Endodermal cell (in vitro differentiated cells): ENCODE measurements at regions not wholly inside any gene's neighbourhood (a gene's known extent, or its start where the extent isn't known, plus 50 kb on each side); places are given as distances from the start of the nearest gene placed in this dataset.
A peak's percentile ranks its signal among the peaks of the same experiment; 100 is the strongest.

Source experiments
- DNase-seq: peaks from one replicate; pipeline ENCODE4 v3.0.0-alpha.2; 2017
- H3K27ac ChIP-seq: 2 replicates; pipeline ENCODE4 v1.5.1; 2013; ENCODE audit warnings: mild to moderate bottlenecking, low read depth, low read length, moderate library complexity
- H3K27me3 ChIP-seq: 2 replicates; pipeline ENCODE4 v1.6.1; 2013; ENCODE audit warnings: mild to moderate bottlenecking, low read length, moderate library complexity; ENCODE audit not compliant: insufficient read depth, control insufficient read depth, poor library complexity, severe bottlenecking
- H3K36me3 ChIP-seq: 2 replicates; pipeline ENCODE4 v1.7.0; 2013; ENCODE audit warnings: mild to moderate bottlenecking, low read length, moderate library complexity; ENCODE audit not compliant: control insufficient read depth, insufficient read depth
- H3K4me1 ChIP-seq: one replicate; pipeline ENCODE4 v1.7.0; 2013; ENCODE audit warnings: low read length; ENCODE audit not compliant: control insufficient read depth, insufficient read depth
- H3K4me3 ChIP-seq: 2 replicates; pipeline ENCODE4 v1.5.1; 2013; ENCODE audit warnings: mild to moderate bottlenecking, low read length, moderate library complexity
- H3K9ac ChIP-seq: 2 replicates; pipeline ENCODE4 v1.6.1; 2013; ENCODE audit warnings: mild to moderate bottlenecking, low read length, moderate library complexity; ENCODE audit not compliant: poor library complexity, severe bottlenecking; ENCODE audit errors: extremely low read depth
- H3K9me3 ChIP-seq: 2 replicates; pipeline ENCODE4 v1.6.1; 2013; ENCODE audit warnings: mild to moderate bottlenecking, low read length, moderate library complexity; ENCODE audit not compliant: control insufficient read depth
- H3K27ac Mint-ChIP-seq: 2 replicates; pipeline ENCODE4 v1.8.0; 2020; ENCODE audit warnings: mixed read lengths
- H3K27me3 Mint-ChIP-seq: 2 replicates; pipeline ENCODE4 v1.8.0; 2021; ENCODE audit warnings: mild to moderate bottlenecking, mixed read lengths; ENCODE audit not compliant: insufficient read depth
- H3K36me3 Mint-ChIP-seq: 2 replicates; pipeline ENCODE4 v1.8.0; 2020; ENCODE audit warnings: low read depth, mixed read lengths
- H3K4me1 Mint-ChIP-seq: 2 replicates; pipeline ENCODE4 v1.8.0; 2020; ENCODE audit warnings: mixed read lengths
- H3K4me3 Mint-ChIP-seq: 2 replicates; pipeline ENCODE4 v1.8.0; 2020; ENCODE audit warnings: mild to moderate bottlenecking, moderate library complexity, mixed read lengths
- H3K9me3 Mint-ChIP-seq: 2 replicates; pipeline ENCODE4 v1.8.0; 2020; ENCODE audit warnings: mild to moderate bottlenecking, mixed read lengths
- WGBS, 2 experiments: methylation state at CpG; one replicate each; pipeline versions ENCODE4 v1.1.5 to v1.1.7; 2013; ENCODE audit warnings: missing lambda C conversion rate in 2 of 2, mixed read lengths in 1 of 2; ENCODE audit not compliant: insufficient coverage in 1 of 2, insufficient read length in 1 of 2; 5-methylcytosine and 5-hydroxymethylcytosine counted together
- TF ChIP-seq, protein P1 (sequence below): fragments of 200-600 bp; sonication (generic); conservative IDR thresholded peaks from 2 replicates; pipeline ENCODE4 v1.5.0; 2021; ENCODE audit warnings: antibody characterized with exemption, mild to moderate bottlenecking

GRCh38 chr13:36493046-36493445, 60.8 kb downstream of the CCNA1 start:
- no peaks in the 10 kb centered on the region for H3K27me3 ChIP-seq
- TF ChIP-seq, protein P1, sequence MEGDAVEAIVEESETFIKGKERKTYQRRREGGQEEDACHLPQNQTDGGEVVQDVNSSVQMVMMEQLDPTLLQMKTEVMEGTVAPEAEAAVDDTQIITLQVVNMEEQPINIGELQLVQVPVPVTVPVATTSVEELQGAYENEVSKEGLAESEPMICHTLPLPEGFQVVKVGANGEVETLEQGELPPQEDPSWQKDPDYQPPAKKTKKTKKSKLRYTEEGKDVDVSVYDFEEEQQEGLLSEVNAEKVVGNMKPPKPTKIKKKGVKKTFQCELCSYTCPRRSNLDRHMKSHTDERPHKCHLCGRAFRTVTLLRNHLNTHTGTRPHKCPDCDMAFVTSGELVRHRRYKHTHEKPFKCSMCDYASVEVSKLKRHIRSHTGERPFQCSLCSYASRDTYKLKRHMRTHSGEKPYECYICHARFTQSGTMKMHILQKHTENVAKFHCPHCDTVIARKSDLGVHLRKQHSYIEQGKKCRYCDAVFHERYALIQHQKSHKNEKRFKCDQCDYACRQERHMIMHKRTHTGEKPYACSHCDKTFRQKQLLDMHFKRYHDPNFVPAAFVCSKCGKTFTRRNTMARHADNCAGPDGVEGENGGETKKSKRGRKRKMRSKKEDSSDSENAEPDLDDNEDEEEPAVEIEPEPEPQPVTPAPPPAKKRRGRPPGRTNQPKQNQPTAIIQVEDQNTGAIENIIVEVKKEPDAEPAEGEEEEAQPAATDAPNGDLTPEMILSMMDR = no peak
- H3K36me3 ChIP-seq = no peaks in the 10 kb centered on the region
- Mint-ChIP-seq H3K27ac (no peak overlapping the region), H3K9me3 (no peaks in the 10 kb centered on the region), H3K4me1 (peaks cover 5% of the 10 kb centered on the region), H3K27me3 (no peaks in the 10 kb centered on the region), H3K4me3 (no peak overlapping the region), H3K36me3 (no peaks in the 10 kb centered on the region)
- DNase-seq = no peak
- H3K9me3 ChIP-seq = no peaks in the 10 kb centered on the region
- no peak overlapping the region for H3K4me3 ChIP-seq
- no peaks in the 10 kb centered on the region for H3K4me1 ChIP-seq
- WGBS, 2 experiments = 92% methylated on average over 1 of the region's 1 CpG; no CpG with 5 or more reads in 1 of the 2 experiments
- H3K9ac ChIP-seq = no peak overlapping the region
- H3K27ac ChIP-seq = no peak overlapping the region

DNA sequence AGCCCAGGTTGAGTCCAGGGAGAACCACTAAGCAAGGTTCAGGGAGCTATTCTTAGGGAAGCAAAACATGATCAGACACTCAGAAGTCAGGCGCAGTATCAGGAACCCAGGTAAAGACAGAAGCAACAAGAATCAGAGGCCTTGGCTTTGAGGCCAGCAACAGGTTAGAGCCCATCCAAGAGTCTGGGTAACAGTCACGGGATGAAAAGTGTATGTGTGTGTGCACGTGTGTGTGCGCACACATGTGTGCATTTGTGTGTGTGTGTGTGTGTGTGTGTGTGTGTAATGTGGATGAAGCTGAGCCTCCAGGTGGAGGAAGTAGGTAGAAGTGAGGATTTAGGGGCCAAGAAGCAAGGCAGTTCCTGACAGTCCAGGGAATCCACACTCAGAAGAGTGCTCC, 63.1 kb downstream of the CCNA1 start:
- H3K36me3 Mint-ChIP-seq = no peaks in the 10 kb centered on the region
- no peak overlapping the region for H3K27ac Mint-ChIP-seq

DNA sequence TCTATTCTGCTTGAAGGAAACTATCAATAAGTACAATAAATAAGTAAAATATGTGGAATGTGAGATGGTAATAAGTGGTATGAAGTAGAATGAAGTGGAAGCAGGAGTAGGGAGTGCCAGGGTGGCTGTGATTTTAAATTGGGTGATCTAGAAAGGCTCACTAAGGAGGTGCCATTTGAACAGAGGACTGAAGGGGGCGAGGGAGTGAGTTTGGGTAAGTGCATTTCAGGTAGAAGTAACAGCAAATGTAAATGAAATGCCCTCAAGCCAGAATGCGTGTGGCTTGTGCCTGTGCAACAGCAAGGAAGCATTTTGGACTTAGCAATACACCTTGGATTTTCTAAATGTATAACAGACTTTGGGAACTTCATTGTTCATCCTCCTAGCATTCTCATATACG, 77.1 kb downstream of the CCNA1 start:
- 80 to 83% methylated on average over 2 of the region's 3 CpGs for WGBS, 2 experiments
- peaks cover 9% of the 10 kb centered on the region for H3K9me3 Mint-ChIP-seq
- H3K36me3 Mint-ChIP-seq = no peaks in the 10 kb centered on the region
- TF ChIP-seq, protein P1 = peak; percentile 69
- H3K4me3 ChIP-seq = no peak overlapping the region
- H3K27ac Mint-ChIP-seq = no peak overlapping the region
- H3K4me3 Mint-ChIP-seq = no peak overlapping the region
- peaks cover 14% of the 10 kb centered on the region for H3K9me3 ChIP-seq
- no peaks in the 10 kb centered on the region for H3K27me3 Mint-ChIP-seq
- no peak overlapping the region for H3K9ac ChIP-seq
- no peaks in the 10 kb centered on the region for H3K4me1 ChIP-seq
- H3K4me1 Mint-ChIP-seq = peaks cover 12% of the 10 kb centered on the region
- no peaks in the 10 kb centered on the region for H3K27me3 ChIP-seq
- H3K27ac ChIP-seq = no peak overlapping the region
- H3K36me3 ChIP-seq = no peaks in the 10 kb centered on the region
- peak; percentile 72 for DNase-seq

More for the DNA sequence above, 63.1 kb downstream of the CCNA1 start:
- Mint-ChIP-seq H3K27me3 (no peaks in the 10 kb centered on the region), H3K4me3 (no peak overlapping the region), H3K4me1 (peaks cover 5% of the 10 kb centered on the region), H3K9me3 (no peaks in the 10 kb centered on the region)
- no peaks in the 10 kb centered on the region for H3K27me3 ChIP-seq
- 89 to 95% methylated on average over 4 of the region's 4 CpGs for WGBS, 2 experiments
- no peak overlapping the region for H3K27ac ChIP-seq
- no peak overlapping the region for H3K4me3 ChIP-seq
- DNase-seq = no peak
- no peaks in the 10 kb centered on the region for H3K36me3 ChIP-seq
- no peak overlapping the region for H3K9ac ChIP-seq
- H3K4me1 ChIP-seq = no peaks in the 10 kb centered on the region
- no peaks in the 10 kb centered on the region for H3K9me3 ChIP-seq
- TF ChIP-seq, protein P1 = no peak
